GDM1 (cell line): ENCODE measurements at regions not wholly inside any gene's neighbourhood (a gene's known extent, or its start where the extent isn't known, plus 50 kb on each side); places are given as distances from the start of the nearest gene placed in this dataset.
A peak's percentile ranks its signal among the peaks of the same experiment; 100 is the strongest.
"Not testable (repeated sequence)": the region's sequence is repeated elsewhere in the genome, so short reads cannot be mapped to it uniquely, and the experiment has no call there.

Experiments
- DNase-seq: peaks from one replicate; lab custom pipeline; 2025; lab: John Stamatoyannopoulos, UW

DNA sequence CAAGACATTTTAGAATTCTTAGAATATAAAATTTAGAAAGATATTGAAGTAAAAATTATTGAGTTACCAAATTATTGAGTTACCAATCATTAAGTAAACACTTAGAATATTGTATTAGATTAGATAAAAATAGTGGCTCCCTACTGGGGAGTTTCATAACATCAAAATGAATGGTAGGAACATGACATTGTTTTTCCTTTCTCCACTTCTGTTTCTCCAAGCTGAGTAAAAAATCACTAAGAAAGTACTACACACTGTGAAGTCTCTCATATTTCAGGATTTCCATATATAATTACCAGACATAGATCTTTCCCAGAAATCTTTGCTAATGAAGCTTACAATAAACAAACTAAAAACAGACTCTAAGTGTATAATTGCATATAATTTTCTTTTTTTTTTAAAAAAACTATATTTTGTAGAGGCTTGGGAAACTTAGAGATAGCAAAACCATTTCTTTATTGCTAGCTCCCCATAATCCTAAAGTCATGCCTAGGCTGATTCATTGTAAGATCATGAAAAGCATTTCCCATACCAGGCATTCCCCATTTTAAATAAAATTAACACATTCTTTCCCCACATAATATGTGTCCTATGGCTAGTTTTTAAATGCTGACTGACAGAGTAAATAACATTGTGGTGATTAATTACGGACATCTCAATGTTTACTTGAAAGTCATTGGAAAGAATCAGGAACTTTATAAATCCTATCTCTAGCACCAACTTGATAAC lies 1408.7 kb upstream of the GOT2 start:
- no peak for DNase-seq

GRCh38 chr16:60137891-60138290 lies 1403.8 kb upstream of the GOT2 start:
- no peak for DNase-seq

GRCh38 chr16:60127196-60127595 lies 1393.1 kb upstream of the GOT2 start:
- no peak for DNase-seq

GRCh38 chr16:60126115-60126514 lies 1392.0 kb upstream of the GOT2 start:
- DNase-seq = not testable (repeated sequence)

DNA sequence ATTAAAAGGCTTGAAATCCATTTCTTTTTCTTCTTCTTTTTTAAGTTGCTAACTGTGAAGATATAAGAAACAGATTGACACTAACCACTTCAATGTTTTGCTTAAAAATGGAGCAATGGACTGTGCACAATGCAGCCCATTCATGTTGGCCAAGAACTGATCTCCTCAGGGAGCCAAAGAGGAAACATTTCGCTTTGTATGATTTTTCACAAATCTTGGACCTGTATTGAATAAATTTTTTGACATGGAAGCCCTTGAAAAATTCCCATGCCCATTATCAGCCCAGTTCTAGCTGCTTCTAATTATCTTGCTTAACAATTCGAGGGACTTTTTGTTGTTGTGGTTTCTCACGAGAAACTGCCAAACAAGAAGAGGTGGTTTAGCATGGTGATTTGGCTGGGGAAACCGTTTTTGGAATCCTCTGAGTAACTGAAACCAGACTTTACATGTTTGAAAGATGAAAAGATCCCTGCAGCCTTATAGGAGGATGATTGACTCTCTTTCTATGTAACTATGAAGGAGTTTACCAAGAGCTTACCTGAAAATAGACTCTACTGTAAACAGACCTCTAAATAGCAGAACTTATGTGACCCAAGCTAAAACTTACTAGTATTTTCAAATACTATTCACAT lies 1389.4 kb upstream of the GOT2 start:
- DNase-seq = no peak

- no peak for DNase-seq
Observed at GRCh38 chr16:60120586-60120985, 1386.5 kb upstream of the GOT2 start.

DNA sequence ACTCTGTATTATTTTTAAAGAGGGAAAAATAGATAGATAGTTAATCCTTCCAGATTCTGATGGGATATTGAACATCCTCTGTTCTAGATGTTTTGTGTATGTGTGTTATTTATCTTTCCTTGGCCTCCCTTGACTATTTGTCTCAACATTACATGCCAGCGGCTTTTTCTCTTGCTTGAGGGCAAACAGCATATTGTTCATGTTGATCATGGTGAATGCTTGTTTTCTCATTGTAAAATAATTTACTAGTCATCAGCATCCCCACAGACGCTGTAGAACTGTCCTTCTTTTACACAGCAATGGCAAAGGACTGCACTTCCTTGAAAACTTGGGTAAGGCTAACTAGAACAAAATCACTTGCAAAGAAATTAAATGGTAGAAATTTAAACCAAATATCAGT lies 1376.4 kb upstream of the GOT2 start:
- DNase-seq = no peak

DNA sequence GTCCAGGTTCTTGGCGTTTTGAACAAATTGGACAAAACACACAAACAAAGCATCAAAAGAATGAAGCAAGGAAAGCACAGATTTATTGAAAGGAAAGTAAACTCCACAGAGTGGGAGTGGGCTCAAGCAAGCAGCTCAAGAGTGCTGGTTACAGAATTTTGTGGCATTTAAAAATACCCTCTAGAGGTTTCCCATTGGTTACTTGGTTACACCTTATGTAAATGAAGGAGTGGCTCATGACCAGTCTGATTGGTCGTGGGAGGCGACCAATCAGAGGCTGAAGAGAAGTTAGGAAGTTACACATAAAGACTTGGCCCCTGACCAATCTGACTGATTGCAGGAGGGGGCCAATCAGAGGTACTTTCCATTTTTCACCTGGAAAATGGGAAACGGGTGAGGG lies 1373.8 kb upstream of the GOT2 start:
- DNase-seq = no peak

DNA sequence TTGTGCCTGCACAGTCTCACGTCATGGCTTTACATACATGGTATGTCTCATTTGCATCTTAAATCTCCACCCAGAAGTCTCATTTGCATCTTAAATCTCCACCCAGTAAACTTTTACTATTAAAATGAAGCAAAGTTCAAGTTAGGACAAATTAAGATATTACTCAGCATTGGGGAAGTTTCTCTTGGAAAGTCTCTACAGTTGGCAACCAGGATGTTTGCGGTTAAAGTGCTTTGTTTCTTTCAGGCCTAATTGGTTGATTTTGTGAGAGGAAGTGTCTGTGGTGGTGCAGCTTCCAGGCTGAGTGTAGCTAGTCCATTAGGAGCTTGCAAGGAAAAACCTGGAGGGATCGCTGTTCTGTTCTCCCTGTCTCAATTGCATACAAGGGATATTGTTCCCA lies 1373.3 kb upstream of the GOT2 start:
- peak; percentile 19 for DNase-seq

DNA sequence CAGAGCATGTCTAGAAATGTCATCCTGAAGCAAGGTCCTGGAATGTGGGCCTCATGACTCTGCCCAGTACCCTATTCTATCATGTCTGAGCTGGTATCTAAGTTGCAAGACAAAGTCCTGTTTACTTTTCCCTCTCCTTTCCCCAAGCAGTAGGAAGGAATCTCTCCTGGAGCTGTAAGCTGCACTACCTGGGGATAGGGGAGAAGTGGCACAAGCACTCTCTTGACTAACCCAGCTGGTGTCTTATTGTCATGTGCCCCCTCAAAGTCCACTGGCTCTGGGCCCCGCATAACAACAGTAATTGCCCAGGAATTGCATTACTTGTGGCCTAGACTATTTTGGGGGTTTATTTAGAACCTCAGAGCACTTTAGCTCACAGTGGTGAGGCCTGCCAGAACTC lies 1366.3 kb upstream of the GOT2 start:
- DNase-seq = no peak

- no peak for DNase-seq
Observed at GRCh38 chr16:60091529-60091928, 1357.4 kb upstream of the GOT2 start.

DNA sequence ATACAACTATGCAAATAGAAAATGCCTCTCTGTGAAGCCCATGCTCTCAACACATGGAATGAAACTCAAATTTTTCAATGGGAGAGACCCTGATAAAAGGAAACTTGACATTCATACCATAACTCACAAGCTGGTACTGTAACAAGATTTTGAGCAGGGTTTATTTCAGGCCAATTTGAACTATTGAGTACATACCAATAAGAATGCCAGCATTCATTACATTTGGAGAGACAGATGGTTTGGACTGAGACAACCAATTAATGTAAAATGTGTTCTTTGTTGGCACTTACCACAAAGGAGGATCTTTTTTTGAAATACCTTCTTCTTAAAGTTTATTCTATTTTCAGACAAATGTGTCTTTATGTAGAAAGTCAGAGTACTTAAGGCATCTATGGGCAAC lies 1357.0 kb upstream of the GOT2 start:
- no peak for DNase-seq

DNA sequence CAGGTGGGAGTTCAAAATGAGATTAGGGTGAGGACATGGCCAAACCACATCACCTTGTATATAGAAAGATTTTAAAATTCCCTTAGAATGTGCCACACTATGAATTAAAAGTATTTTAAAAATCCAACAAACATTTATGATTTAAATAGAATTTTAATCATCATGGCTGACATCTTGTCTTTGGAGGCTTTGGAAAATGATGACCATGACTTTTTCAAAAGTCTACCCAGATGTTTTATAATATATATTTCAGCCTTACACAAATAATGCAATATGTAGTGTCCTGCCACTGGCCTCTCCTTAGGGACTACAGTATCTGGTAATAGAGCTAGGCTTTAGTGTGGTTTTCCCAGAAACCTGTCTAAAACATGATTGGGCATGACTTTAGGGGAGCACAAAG lies 1353.4 kb upstream of the GOT2 start:
- DNase-seq = no peak

DNA sequence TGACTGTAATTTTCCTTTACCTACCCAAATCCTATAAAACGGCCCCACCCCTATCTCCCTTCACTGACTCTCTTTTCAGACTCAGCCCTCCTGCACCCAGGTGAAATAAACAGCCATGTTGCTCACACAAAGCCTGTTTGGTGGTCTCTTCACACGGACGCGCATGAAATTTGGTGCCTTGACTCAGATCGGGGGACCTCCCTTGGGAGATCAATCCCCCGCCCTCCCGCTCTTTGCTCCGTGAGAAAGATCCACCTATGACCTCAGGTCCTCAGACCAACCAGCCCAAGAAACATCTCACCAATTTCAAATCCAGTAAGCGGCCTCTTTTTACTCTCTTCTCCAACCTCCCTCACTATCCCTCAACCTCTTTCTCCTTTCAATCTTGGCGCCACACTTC lies 1344.7 kb upstream of the GOT2 start:
- DNase-seq = not testable (repeated sequence)

DNA sequence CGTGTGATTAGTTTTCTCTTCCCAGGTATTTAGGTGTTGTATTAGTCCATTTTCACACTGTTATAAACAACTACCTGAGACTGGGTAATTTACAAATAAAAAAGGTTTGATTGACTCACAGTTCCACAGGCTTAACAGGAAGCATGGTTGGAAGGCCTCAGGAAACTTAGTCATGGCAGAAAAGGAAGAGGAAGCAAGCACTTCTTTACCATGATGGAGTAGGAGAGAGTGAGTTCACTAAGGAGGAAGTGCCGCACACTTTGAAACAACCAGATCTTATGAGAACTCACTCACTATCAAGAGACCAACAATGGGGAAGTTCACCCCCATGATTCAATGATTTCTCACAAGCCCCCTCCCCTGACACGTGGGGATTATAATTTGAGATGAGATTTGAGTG lies 1343.7 kb upstream of the GOT2 start:
- DNase-seq = peak; percentile 27

DNA sequence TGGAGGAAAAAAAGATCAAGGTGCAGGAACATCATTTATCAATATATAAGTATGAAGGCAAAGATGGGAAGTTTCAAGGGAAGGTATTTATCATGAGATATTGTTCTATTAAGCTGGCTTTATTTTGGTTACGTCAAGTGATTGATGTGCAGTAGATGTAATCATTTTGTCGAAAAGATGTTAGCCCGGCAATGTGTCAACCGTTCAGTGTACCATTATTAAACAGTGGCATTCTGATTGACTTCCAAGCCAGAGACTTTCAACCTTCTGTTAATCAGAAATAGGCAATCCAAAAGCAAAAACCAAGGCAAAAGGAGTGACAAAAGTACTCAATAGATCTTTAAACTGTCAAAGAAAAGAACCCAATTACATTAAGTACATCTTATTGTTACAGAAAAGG lies 1340.3 kb upstream of the GOT2 start:
- no peak for DNase-seq

- DNase-seq = no peak
Observed at GRCh38 chr16:60073376-60073775, 1339.3 kb upstream of the GOT2 start.

DNA sequence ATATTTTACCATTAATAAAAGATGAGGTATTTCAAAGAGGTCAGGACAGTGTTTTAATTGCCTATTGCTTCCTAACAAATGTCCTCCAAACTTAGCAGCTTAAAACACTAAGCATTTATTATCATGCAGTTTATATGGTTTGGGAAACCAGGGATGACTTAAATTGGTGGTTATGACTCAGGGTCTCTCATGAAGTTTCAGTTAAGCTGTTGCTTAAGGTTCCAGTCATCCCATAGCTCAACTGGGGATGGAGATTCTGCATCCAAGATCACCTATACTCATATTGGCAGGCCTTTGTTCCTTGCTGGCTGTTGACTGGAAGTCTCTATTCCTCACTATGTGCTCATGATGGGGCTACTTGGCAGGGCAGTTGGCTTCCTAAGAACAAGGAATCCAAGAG lies 1329.9 kb upstream of the GOT2 start:
- DNase-seq = no peak

DNA sequence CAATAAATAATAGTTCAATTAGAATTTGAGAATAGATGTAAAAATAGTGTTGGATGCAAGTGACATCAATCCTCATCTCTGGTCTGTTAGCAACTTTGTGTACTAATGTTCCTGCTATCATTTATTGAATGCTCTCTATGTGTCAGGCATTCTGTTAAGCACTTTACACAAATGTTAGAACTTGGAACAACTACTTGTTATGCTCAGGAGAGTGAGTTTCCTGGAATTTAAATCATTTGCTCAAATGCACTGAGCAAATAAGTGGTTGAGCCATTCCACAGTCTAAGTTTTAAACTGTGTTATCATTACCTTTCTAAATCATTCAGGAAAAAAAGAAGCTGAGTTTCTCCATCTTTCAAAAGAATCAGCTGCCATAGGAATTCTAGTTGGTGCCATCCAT lies 1327.3 kb upstream of the GOT2 start:
- DNase-seq = no peak

- no peak for DNase-seq
Observed at GRCh38 chr16:60060731-60061130, 1326.6 kb upstream of the GOT2 start.

DNA sequence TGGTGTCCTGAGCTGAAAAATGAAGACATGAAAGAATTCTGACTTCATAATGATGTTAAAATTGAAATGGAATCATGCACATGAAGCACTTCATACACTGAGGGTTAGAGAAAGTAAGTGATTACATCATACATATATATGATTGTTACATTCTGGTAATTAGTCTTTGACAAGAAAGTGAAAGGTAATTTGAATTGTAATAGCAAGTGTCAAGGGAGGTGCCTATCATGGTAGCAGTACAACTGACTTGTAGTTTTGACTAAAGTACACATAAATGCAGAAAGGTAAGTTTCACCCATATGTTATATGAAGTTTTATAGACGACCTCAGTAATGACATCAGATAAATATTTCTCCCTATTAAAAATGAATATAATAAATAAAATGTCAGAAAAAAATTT lies 1325.0 kb upstream of the GOT2 start:
- no peak for DNase-seq

DNA sequence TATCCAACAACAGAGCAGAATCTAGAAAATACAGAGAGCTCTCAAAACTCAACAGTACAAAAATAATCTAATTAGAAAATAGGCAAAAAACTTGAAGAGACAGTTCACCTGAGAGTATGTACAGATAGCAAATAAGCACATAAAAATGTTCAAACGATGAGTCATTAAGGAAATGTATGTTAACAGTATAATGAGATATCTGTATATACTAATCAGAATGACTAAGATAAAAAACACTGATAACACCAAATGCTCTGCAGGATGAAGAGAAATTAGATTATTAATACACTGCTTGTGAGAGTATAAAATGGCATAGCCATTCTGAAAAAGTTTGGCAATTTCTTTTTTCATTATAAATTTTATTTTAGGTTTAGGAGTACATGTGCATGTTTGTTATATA lies 1307.6 kb upstream of the GOT2 start:
- DNase-seq = no peak

DNA sequence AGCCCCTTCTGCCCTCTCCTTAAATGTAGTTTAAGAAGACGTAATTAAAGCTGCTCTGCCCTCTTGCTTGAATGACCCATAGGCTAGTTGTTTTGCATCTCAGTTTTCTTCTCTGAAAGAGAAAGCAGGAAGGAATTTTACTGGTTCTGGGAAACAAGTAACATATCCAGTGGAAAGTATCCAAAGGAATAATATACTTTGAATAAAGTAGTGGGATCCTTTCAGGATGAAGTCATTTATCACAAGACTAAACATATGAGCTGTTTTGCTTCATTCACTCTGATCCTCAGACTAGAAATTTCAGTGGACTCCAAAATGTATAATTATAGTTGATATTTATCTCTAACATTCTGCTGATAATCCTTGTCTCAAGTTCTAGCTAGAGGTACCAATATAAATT lies 1297.6 kb upstream of the GOT2 start:
- no peak for DNase-seq

- DNase-seq = no peak
Observed at GRCh38 chr16:60027351-60027750, 1293.2 kb upstream of the GOT2 start.
